Neural progenitor cell (in vitro differentiated cells): ENCODE measurements at regions not wholly inside any gene's neighbourhood (a gene's known extent, or its start where the extent isn't known, plus 50 kb on each side); places are given as distances from the start of the nearest gene placed in this dataset.

Source experiments
- DNase-seq: peaks from one replicate; pipeline ENCODE4 v3.0.0-alpha.2; 2016; ENCODE audit warnings: low spot score
- H2AFZ ChIP-seq: fragments of 200-600 bp; sonication (generic); replicated peaks from 2 replicates; pipeline ENCODE4 v1.6.1; 2016; ENCODE audit warnings: antibody characterized with exemption
- H3F3A ChIP-seq: fragments of 200-600 bp; sonication (generic); 2 replicates; pipeline ENCODE4 v1.6.1; 2016; ENCODE audit warnings: antibody characterized with exemption, low read depth
- H3K27ac ChIP-seq: fragments of 200-600 bp; sonication (generic); 2 replicates; pipeline ENCODE4 v1.5.1; 2016; ENCODE audit warnings: mild to moderate bottlenecking
- H3K27me3 ChIP-seq: fragments of 200-600 bp; sonication (generic); 2 replicates; pipeline ENCODE4 v1.6.1; 2016; ENCODE audit warnings: mild to moderate bottlenecking, moderate library complexity
- H3K36me3 ChIP-seq: fragments of 200-600 bp; sonication (generic); 2 replicates; pipeline ENCODE4 v1.5.1; 2016
- H3K4me1 ChIP-seq: fragments of 200-600 bp; sonication (generic); 2 replicates; pipeline ENCODE4 v1.6.1; 2016; ENCODE audit warnings: mixed run types
- H3K4me2 ChIP-seq: fragments of 200-600 bp; sonication (generic); 2 replicates; pipeline ENCODE4 v1.6.1; 2016
- H3K4me3 ChIP-seq: fragments of 200-600 bp; sonication (generic); 2 replicates; pipeline ENCODE4 v1.5.1; 2016
- H3K79me2 ChIP-seq: fragments of 200-600 bp; sonication (generic); 2 replicates; pipeline ENCODE4 v1.6.1; 2016; ENCODE audit warnings: low read depth
- H3K9ac ChIP-seq: fragments of 200-600 bp; sonication (generic); 2 replicates; pipeline ENCODE4 v1.6.1; 2016
- H3K9me3 ChIP-seq: fragments of 200-600 bp; sonication (generic); 2 replicates; pipeline ENCODE4 v1.5.1; 2016; ENCODE audit warnings: low read depth
- H4K20me1 ChIP-seq: fragments of 200-600 bp; sonication (generic); 2 replicates; pipeline ENCODE4 v1.6.1; 2016; ENCODE audit warnings: low read depth
- H3K27ac Mint-ChIP-seq: 3 replicates; pipeline ENCODE4 v1.8.0; 2021; ENCODE audit warnings: mixed read lengths
- H3K27me3 Mint-ChIP-seq: 2 replicates; pipeline ENCODE4 v1.8.0; 2022; ENCODE audit warnings: low read depth, mild to moderate bottlenecking, inconsistent platforms, moderate library complexity, mixed read lengths; ENCODE audit not compliant: insufficient read depth
- H3K36me3 Mint-ChIP-seq: 3 replicates; pipeline ENCODE4 v1.8.0; 2021; ENCODE audit warnings: mixed read lengths
- H3K4me1 Mint-ChIP-seq: 3 replicates; pipeline ENCODE4 v1.8.0; 2021; ENCODE audit warnings: mixed read lengths
- H3K4me3 Mint-ChIP-seq: 3 replicates; pipeline ENCODE4 v1.8.0; 2021; ENCODE audit warnings: mild to moderate bottlenecking, moderate library complexity, mixed read lengths
- H3K9me3 Mint-ChIP-seq: 3 replicates; pipeline ENCODE4 v1.8.0; 2020; ENCODE audit warnings: mixed read lengths
- CTCF ChIP-seq: fragments of 200-600 bp; sonication (generic); IDR thresholded peaks from 2 replicates; pipeline ENCODE4 v1.5.1; 2017; ENCODE audit warnings: antibody characterized with exemption, mild to moderate bottlenecking
- EZH2 ChIP-seq: fragments of 200-600 bp; sonication (generic); IDR thresholded peaks from 2 replicates; pipeline ENCODE4 v1.6.1; 2017; ENCODE audit warnings: antibody characterized with exemption, mild to moderate bottlenecking, moderate library complexity
- EZH2phosphoT487 ChIP-seq: fragments of 200-600 bp; sonication (generic); IDR thresholded peaks from 2 replicates; pipeline ENCODE4 v1.6.1; 2017; ENCODE audit warnings: antibody characterized with exemption

- Histone ChIP-seq H2AFZ (no peak overlapping the region), H3K4me1 (peaks cover 6% of the 10 kb centered on the region), H3F3A (no peaks in the 10 kb centered on the region), H3K4me2 (no peak overlapping the region), H3K27me3 (no peaks in the 10 kb centered on the region), H3K9ac (no peak overlapping the region), H4K20me1 (no peaks in the 10 kb centered on the region), H3K27ac (no peak overlapping the region), H3K79me2 (no peaks in the 10 kb centered on the region), H3K4me3 (no peak overlapping the region), H3K9me3 (no peaks in the 10 kb centered on the region), H3K36me3 (no peaks in the 10 kb centered on the region)
- H3K9me3 Mint-ChIP-seq = no peaks in the 10 kb centered on the region
- DNase-seq = no peak
- TF ChIP-seq CTCF = no peak
- no peak for TF ChIP-seq EZH2
- TF ChIP-seq EZH2phosphoT487 = no peak
- peaks cover 4% of the 10 kb centered on the region for H3K27me3 Mint-ChIP-seq
- H3K36me3 Mint-ChIP-seq = no peaks in the 10 kb centered on the region
- H3K27ac Mint-ChIP-seq = no peak overlapping the region
- peaks cover 10% of the 10 kb centered on the region for H3K4me1 Mint-ChIP-seq
- H3K4me3 Mint-ChIP-seq = no peak overlapping the region
Observed at GRCh38 chr12:13890943-13891342, 90.5 kb downstream of the GRIN2B start.

GRCh38 chr12:13887779-13888388, 93.5 kb downstream of the GRIN2B start:
- Histone ChIP-seq H3K9me3 (no peaks in the 10 kb centered on the region), H3K4me2 (no peak overlapping the region), H3F3A (no peaks in the 10 kb centered on the region), H3K9ac (no peak overlapping the region), H3K4me1 (peaks cover 6% of the 10 kb centered on the region), H3K27ac (no peak overlapping the region), H4K20me1 (no peaks in the 10 kb centered on the region), H3K27me3 (no peaks in the 10 kb centered on the region), H2AFZ (peak overlapping the region; percentile 14), H3K36me3 (no peaks in the 10 kb centered on the region), H3K79me2 (no peaks in the 10 kb centered on the region), H3K4me3 (no peak overlapping the region)
- TF ChIP-seq CTCF (no peak), EZH2 (no peak), EZH2phosphoT487 (no peak)
- Mint-ChIP-seq H3K4me1 (peaks cover 10% of the 10 kb centered on the region), H3K4me3 (no peak overlapping the region), H3K27ac (peak overlapping the region; percentile 62), H3K9me3 (no peaks in the 10 kb centered on the region), H3K36me3 (no peaks in the 10 kb centered on the region), H3K27me3 (peaks cover 4% of the 10 kb centered on the region)
- no peak for DNase-seq

GRCh38 chr12:13882176-13882575, 99.2 kb downstream of the GRIN2B start:
- H3K27me3 Mint-ChIP-seq = peaks cover 3% of the 10 kb centered on the region
- TF ChIP-seq EZH2phosphoT487 (no peak), CTCF (no peak), EZH2 (no peak)
- H3K4me2 ChIP-seq = no peak overlapping the region
- H4K20me1 ChIP-seq = no peaks in the 10 kb centered on the region
- H3K4me3 Mint-ChIP-seq = no peak overlapping the region
- no peaks in the 10 kb centered on the region for H3K9me3 Mint-ChIP-seq
- H3K27ac Mint-ChIP-seq = no peak overlapping the region
- H3K4me1 ChIP-seq = peaks cover 15% of the 10 kb centered on the region
- DNase-seq = no peak
- no peaks in the 10 kb centered on the region for H3K27me3 ChIP-seq
- no peaks in the 10 kb centered on the region for H3K36me3 Mint-ChIP-seq
- no peaks in the 10 kb centered on the region for H3K36me3 ChIP-seq
- no peak overlapping the region for H3K9ac ChIP-seq
- no peak overlapping the region for H3K4me3 ChIP-seq
- H3K4me1 Mint-ChIP-seq = no peaks in the 10 kb centered on the region
- H2AFZ ChIP-seq = no peak overlapping the region
- H3F3A ChIP-seq = peaks cover 7% of the 10 kb centered on the region
- H3K79me2 ChIP-seq = no peaks in the 10 kb centered on the region
- H3K9me3 ChIP-seq = no peaks in the 10 kb centered on the region
- no peak overlapping the region for H3K27ac ChIP-seq
